DMS153 (cell line): ENCODE measurements at regions not wholly inside any gene's neighbourhood (a gene's known extent, or its start where the extent isn't known, plus 50 kb on each side); places are given as distances from the start of the nearest gene placed in this dataset.

ENCODE experiments used
- DNase-seq: peaks from one replicate; lab custom pipeline; 2025; lab: John Stamatoyannopoulos, UW

DNA sequence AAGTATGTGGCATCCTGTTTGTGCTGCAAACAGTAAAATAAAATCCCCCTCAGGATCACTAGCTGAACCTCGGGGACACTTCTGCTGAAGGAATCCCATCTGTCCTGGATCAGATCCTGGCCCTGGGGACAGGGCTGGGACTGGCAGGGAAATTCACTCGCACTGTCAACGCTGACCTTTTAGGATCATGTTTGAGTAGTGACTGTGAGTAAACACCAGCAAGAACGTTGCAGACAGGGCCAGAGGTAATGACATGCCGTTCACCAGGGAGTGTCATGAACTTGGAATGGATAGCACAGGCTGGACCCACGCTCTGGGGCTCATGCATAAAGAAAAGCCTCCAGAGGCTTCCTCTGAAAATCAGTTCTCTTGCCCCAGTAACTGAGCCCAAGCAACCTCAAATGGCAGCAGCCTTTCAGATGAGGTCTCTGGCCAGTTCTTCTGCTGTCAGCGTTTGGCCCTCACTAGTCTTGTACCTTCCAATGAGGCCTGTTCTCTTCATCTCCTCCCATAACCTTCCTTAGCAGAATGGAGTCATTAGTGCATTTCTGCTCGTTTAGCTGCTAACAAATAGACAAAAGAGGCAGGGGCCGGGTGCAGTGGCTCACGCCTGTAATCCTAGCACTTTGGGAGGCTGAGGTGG lies 51.0 kb upstream of the BARX2 start:
- DNase-seq = peak; percentile 51

DNA sequence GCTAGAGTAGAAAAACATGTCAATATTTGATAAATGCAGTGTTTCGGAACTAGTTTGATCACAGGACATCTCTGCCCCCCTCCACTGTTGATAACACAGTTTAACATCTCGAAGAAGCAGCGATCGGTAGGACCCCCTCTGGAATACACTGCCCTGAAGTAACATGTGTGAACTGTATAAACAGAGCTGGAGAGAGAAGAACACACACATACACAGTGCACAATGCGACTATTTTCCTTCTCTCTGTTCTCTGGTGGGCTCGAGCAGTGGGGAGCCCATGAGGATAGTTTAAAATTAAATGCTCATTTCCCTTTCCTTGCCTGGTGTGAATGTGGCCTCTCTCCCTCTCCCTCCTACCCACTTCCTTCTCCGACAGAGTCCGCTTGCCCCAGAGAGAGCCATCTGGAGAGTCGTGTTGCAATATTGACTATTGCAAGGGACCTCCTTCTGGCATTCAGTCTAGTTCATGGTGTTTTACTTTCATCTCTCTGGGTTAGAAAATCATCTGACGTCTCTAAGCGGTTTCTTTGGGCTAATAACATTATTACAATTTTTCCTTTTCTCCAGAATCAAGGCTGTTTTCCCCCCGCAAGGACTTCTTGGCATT lies 51.6 kb upstream of the BARX2 start:
- peak; percentile 34 for DNase-seq

DNA sequence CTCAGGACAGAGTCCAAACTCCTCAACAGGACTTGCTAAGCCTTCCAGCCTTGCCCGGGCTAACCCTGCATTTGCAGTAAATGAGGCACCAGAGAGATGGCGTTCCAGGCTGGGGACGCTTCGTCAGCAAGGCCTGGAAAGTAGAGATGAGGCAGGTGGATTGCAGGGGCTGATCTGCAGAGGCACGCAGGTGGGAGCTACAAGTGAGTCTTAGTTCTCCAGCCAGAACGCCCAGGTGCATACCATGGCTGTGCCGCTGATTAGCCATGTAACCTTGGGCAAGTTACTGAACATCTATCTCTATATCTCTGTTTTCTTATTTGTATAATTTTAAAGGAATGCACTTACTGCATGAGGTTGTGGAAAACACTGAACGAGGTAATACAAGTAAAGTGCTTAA lies 52.7 kb upstream of the BARX2 start:
- DNase-seq = no peak

DNA sequence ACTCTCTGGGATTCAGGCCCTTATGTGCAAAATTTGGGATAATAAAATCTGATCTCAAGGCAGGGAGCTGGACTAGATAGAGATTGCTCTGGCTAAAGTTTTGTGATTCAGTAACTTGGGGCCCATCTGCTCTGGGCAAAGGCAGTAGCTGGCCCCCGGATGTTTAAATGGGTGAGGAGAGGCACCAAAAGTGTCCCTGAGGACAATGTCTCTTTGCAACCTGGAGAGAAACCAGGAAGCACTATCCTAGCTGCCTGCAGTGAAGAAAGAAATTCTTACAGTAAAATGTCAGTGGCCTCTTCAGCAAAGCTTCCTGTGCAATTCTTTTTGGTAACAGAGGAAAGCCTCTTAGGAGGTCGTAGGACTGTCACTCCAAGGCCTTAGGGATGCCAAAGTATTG lies 54.6 kb upstream of the BARX2 start:
- DNase-seq = no peak

DNA sequence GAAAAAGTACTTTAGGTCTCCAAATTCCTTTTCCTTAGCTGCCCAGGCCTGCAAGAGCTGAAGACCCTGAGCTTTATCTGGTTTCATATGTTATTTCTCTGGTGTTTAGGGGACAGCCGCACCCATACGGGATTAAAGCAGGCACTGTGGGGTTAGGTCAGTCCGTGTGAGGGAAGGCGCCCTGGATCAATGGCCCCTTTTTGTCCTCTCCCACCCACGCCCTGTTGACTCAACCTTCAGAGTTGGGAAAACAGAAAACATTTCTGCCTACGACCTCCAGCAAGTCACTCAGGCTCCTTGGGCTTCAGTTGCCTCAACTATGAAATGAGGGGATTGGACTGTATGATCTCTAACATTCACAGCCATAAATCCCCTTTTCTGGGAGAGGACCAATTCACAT lies 55.2 kb upstream of the BARX2 start:
- DNase-seq = no peak

DNA sequence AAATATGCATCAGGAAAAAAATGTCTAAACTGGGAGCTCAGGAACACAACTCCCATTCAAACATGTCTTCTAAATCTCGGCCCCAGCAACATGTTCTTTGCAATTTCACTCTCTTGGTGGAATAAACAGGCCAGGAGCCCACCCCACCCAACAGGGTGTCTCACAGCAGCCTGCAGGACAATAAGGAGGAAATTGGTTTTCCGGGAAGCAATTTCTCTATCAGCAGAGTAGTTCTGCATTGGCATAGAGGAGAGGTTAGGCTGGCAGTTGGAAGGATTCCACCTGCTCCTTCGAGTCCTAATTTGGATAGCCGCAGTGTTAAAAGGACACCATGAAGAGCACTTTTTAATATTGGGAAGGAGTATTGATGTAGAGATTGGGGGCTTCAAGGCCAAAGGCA lies 55.9 kb upstream of the BARX2 start:
- peak; percentile 41 for DNase-seq

DNA sequence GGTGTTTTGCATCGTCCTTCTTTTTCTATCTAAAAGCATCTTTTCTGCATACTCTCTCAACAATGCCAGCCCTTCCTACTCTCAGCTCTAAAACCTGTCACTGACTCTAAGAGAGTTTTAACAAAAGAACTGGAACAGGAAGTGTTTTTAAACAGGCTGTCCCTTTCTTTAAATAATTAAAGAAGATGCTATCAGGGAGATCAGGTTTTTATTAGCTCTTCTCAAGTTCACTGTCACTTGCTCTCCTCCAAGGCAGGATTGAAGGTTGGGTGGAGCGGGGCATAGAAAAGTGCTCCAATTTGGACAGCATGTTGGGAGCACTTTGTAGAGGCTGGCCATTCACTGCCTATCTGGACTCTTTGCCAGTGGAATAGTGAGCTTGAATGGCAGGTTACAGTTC lies 56.4 kb upstream of the BARX2 start:
- peak; percentile 46 for DNase-seq

DNA sequence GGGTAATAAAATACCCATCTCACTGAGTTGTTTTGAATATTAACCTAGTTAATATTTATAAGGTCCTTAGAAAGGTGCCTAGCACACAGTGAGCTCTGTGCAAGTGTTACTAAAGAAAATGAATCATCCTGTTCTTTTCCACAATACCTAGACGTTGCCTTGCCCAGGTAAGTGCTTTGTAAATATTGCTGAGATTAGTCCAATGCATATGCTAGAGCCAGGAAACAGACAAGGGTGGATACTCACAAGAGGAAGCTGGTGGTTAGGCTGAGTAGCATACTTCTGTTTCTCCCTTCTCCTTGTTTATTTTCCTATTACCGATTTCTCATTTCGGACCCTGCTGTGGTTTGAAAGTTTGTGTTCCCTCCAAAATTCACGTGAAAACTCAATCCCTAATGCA lies 58.1 kb upstream of the BARX2 start:
- DNase-seq = peak; percentile 81

DNA sequence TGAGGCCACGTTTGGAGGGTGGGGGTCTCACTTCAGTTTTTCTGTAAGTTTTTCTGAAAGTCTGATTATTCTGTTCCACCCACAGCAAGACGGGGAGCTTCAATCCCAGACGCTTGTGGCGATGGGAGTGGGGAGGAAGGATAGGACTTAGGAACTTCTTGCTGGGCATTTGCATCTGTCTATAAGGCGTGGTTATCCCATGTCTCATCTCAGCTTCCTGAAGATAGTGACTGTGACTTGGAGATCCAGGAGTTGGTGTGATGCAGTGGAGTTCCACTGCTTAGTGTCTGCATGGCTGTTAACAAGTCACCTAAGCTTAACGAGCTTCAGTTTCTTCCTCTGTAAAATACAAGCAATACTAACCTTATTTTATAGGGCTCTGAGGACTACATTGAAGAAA lies 58.9 kb upstream of the BARX2 start:
- no peak for DNase-seq

DNA sequence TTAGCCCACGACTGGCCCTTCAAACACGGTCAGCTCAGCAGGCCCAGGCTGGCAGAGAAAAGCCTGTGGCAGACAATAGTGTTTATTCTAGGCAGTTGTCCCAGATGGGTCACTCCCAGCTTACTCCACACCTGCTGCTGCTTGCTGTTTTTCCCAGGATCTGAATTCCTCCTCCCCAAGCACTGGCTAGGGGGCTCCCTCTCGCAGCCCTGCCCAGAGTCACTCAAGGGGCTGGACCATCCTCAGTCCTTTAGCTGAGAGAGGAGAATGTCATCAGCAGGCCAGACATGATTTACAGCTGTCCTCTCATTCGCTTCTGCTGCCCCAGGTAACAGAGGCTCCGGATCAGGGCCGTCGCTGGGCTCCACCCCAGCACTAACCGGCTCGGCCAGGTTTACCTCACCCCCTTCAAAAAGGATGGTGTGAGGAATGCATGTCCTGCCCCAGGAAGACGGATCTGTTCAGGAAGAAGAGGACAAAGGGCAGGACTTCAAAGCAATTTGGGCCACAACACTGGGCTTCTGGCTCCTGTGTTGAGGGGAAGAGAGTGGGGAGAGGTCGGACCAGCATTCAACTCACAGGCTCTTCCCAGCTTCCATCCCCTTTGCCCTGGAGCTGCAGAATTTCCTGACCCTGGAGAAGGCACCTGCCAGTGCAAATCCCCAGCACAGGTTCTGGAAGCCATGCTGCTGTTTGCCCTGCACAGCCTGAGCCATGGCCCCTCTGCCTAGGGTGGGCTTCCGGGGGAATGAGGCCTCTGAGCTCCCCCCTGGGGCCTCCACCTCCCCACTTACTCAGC lies 59.7 kb upstream of the BARX2 start:
- DNase-seq = peak; percentile 90

DNA sequence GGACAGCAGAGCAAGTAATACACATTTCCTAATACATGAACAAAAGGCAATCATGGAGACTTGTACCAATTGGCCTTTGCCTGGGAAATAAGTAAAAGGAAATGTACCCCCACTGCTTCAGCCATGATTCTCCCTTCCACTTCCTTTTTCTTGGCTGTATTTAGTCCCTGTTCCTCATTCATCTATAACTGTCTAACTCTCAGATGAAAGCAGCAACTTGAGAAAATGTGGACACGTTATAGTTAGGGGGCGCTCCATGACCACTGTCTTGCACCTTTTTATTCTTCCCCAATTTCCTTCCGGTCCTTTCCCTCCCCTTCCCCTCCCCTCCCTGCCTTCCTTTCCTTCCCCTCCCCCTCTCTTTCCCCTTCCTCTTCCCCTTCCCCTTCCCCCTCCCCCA lies 61.3 kb upstream of the BARX2 start:
- DNase-seq = no peak

DNA sequence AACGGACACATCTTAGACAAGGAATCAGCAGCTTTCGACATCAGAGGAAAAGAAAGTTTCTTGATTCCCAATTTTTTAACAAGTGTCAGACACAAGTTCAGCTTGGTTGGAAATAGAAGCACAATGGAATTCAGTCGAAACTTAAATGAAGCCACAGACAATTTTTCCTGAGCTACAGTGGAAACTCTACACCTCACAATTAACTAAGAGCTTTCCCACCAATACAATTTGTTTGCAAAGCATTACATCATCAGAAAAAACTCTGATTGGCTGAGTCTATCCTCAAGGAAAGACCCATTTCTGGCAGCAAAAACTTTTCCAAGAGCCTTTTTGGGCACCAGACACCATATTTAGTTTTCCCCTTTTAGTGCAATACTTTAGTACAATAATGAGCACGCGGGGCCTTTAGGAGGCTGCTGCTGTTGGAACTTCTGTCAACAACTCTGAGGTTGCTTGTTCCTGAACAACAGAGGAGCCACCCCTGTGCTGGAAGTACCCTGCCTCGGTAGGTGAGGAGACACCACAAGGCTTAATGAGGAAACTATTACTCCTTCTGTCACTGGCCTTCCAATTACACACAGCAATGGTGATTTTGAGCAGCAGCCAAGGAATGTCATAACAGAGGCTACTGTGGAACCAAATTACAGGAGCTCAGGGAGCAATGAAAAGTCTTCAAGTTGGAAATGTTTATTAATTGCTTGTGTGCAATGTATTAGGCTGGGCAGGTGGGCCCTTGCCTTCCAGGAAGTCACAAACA lies 61.9 kb upstream of the BARX2 start:
- peak; percentile 12 for DNase-seq

DNA sequence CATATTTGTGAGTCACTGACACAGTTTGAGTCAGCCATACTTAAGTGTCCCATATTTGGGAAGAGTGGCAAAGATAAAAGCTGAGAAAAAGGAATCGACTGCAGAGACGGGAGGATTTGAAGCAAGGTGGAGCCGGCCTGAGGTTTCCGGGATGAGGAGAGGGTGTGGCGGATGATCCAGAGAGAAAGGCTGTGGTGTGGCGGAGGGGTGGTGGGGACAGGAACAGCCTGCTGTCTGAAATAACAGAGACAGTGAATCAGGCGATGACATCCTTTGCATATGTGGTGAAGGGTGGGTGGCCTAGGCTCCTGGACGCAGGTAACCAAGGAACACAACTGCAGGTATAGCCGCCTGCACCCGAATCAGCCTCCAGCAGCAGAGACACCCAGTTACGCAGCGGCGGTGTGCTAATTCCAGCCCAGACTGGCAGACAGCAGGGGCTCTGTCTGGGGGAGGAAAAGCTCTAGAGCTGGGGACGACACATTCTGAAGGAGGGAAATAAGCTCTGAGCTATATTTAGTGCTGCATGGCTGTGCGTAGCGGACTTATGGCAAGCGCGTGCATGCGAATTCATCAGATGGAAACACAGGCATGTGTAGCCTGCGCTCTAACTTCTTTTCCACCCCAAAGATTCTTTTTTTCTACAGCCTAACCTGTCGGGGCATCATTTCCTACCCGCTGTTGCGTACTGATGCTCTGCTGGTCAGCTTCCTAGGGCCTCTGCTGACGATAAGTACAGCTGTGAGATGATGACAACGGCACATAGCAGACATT lies 62.7 kb upstream of the BARX2 start:
- DNase-seq = no peak

DNA sequence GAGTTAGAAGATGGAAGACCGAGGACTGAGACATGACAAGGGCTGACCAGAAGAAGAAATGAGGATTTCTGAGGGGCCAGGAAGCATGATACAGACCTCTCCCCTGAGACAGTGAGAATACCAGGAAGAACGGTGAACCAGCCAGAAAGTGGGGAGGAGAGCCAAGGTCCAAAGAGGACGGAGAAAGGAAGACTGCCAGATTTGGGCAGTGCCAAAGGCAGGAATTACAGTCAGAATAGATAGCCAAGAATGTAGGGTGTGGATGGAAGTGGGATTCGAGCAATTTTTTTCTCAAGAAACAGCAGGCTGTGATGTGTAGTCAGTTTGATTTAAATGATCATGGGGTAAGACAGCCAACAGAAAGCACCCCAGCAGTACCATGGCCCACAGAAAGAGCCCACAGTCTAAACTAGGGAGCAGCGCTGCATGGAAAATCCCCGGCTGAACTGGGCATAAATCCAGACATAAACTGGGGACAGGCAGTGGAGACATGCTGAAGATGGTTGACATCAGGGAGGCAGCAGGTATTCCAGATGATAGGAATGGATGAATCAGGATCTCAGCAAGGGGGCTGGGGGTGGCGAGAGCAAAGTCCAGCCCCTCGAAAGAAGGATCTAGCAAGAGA lies 67.3 kb upstream of the BARX2 start:
- no peak for DNase-seq

DNA sequence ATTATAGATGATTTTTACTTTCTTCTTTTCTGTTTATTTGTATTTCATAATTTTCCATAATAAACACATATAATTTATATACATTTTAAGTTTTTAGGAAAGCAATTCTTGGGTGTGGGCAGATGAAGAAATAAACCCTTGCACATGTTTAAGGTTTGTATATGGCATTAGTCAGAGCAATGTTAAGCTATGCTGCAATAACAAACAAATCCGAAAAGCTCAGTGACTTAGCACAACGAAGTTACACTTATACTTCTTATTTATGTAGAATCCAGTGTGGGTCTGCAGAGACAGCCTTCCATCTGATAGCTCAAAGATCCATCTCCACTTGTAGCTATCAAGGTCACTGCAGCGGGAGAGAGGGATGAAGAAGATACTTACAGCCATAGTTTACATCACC lies 68.5 kb upstream of the BARX2 start:
- DNase-seq = no peak

DNA sequence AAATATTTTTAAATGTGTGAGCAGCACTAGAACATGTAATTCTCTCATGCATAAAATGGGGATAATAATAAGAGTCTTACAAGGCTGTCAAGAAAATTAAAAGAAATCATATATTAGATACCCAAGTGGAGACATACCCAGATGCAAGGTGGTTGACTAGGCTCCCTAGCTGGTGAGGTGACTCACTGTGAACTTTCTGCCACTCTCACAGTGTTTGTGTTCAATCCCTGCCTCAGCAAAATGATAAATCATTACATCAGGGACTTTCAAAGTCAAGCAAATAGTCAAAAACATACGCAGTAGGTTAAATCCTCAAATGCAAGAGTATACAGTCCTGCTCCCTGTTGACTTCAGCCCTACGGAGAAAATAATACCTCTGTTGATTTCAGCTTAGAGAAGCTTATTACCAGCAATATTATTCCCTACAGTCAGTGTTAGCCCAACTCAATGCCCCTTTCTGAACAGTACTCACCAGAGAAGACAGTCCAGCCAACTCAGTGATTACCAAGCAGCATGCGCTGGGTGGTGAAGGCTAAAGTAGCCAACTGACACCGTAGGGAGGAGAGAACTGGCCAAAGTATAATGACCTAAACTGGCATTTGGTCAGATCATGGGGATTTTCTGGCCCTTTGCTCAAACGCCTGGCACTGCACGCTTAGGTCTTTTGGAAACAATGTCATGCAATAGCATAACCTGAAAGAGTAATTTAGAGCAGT lies 73.1 kb upstream of the BARX2 start:
- no peak for DNase-seq

DNA sequence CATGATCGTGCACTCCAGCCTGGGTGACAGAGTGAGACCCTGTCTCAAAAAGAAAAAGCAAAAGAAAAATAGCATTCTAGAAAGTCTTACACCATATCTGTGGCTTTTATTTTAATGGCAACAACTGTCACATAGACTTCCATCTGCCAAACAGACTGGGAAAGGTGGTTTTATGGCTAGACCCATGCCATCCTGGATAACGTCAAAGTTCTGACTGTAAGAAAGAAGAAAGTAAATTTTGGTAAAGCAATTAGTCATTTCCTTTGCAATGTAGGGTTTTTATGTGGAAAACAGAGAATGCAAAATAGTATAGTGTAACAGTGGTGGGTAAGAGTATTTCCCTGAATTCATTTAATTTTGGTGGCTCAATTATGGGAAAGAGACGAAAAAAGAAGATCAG lies 75.5 kb upstream of the BARX2 start:
- DNase-seq = no peak

DNA sequence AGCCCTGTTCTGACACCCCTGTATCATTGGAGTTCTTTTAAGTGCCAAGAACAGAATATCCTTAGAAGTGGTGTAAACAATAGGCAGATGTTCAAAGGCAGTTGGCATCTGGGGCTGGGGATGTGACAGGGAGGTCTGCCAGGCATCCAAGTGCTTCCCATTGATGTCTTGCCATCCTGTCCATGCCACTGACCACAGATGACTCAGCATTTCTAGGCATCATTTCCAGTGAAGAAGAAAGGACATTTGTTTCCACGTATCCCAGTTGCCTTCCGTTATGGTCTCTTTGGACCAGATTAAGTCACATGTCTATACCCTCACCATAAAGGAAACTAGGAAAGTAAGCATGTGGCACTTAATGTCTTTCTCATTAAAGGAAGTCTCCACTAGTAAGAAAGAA lies 76.7 kb upstream of the BARX2 start:
- no peak for DNase-seq

DNA sequence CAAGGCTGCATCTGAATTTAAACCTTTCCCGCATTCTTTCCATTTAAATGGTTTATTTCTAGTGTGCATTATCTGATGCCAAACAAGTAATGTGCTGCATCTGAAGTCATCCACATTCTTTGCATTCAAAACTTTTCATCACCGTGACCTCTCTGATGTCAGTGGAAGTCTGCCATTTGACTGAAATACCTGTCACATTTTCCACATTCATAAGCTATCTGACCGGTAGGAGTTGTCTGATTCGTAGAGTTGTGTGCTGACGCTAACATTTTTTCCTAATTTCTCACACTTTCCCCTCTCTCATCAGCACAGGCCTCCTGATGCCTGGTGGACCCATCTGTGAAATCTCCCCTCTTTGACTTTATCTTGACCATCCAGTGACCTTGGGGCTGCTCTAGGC lies 79.9 kb upstream of the BARX2 start:
- DNase-seq = no peak

DNA sequence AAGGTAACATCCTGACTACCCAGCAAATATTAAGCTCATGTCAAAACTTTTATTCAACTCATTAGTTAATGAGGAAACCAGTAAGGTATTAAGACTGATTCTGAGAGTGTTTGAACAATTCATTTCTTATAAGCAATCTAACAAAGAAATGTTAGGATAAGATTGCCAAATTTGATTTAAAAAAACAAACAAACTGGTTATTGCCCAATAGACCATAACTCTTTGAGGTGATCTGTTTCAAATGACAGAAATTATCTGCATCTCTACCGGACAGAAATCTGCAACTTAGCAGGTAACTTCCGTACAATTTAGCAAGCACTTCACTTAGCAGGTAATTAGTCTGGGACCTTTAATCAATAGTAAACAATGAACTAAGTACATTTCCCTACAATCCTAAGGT lies 82.9 kb upstream of the BARX2 start:
- no peak for DNase-seq

DNA sequence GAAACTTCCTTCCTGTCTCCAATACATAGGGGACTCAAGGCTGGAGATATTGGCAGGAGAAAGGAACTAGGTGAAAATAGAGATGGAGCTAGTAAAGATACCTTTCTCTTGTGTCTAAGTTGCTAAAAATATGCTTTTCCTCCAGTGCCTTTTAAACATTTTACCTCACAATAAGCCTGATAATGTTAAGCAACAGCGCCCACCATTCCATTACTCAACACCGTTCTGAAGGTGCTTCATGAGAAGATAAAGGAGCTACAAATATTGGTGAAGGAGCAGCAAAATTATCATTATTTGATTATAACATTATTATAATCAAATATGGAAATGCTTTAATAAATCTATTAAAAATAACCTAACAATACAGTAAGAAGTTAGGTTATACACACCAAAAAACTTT lies 83.6 kb upstream of the BARX2 start:
- DNase-seq = no peak
